CD4-positive, alpha-beta T cell treated with Interleukin-15 for 4 hours (primary cell): ENCODE measurements at regions not wholly inside any gene's neighbourhood (a gene's known extent, or its start where the extent isn't known, plus 50 kb on each side); places are given as distances from the start of the nearest gene placed in this dataset.
"Not testable (repeated sequence)": the region's sequence is repeated elsewhere in the genome, so short reads cannot be mapped to it uniquely, and the experiment has no call there.

ENCODE experiments used
- DNase-seq: peaks from one replicate; pipeline ENCODE4 v3.0.0-alpha.2; 2020; ENCODE audit warnings: low spot score

GRCh38 chrX:78822157-78822690 lies 74.7 kb downstream of the LPAR4 start:
- DNase-seq = no peak

DNA sequence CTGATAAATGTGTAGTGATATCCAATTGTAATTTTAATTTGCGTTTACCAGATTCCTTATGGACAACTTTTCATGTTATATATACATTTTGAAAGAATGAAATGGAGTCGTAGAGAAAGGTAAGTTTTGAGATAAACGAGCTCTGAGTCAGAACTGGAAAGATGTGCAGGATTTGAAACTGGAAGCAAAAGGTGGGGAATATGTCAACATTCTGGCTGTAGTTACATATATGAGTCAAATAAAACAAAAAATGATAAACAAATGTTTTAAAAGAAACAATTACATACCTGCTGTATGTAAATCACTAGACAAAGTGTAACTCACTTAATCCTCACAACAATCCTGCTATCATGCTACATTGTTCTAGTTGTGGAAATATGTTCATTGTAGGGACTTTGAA lies 84.0 kb downstream of the LPAR4 start:
- DNase-seq = no peak

DNA sequence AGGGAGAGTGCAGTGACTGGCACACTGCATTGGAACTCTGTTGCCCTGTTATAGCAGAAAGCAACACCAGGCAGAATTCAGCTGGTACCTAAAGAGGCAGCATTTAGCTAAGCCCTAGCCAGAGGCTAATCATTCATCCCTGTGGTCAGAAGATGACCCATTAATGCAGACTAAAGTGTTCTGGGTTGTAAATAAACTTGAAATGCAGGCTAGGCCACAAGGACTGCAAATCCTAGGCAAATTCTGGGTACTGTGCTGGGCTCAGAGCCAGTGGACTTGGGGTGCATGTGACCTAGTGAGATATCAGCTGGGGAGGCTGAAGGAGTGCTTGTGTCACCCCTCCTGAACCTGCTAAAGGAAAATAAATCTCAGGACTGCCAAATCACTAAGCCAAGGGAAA lies 91.2 kb downstream of the LPAR4 start:
- no peak for DNase-seq

- no peak for DNase-seq
Measured at GRCh38 chrX:78839711-78840110, 92.2 kb downstream of the LPAR4 start.

GRCh38 chrX:78844218-78844617 lies 96.7 kb downstream of the LPAR4 start:
- not testable (repeated sequence) for DNase-seq

DNA sequence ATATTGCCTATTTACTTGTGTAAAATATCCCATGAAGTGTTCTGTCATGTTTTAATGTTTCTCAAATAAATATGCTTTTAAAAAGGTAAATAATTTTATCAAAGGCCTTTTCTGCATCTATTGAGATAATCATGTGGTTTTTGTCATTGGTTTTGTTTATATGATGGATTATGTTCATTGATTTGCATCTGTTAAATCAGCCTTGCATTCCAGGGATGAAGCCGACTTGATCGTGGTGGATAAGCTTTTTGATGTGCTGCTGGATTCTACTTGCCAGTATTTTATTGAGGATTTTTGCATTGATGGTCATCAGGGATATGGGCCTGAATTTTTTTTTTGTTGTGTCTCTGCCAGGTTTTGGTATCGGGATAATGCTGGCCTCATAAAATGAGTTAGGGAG lies 63.9 kb upstream of the P2RY10 start:
- DNase-seq = not testable (repeated sequence)

GRCh38 chrX:78886550-78886949 lies 58.6 kb upstream of the P2RY10 start:
- DNase-seq = peak; percentile 30
